Colonic mucosa (tissue), 4 donors: ENCODE measurements at regions not wholly inside any gene's neighbourhood (a gene's known extent, or its start where the extent isn't known, plus 50 kb on each side); places are given as distances from the start of the nearest gene placed in this dataset.
"Not testable (repeated sequence)": the region's sequence is repeated elsewhere in the genome, so short reads cannot be mapped to it uniquely, and the experiment has no call there.

Source experiments
- DNase-seq: peaks from one replicate; pipeline ENCODE4 v3.0.0-alpha.2; 2020
- H3K27ac ChIP-seq: fragments of 200-600 bp; one replicate; pipeline ENCODE4 v1.8.0; 2021
- H3K27me3 ChIP-seq: fragments of 200-600 bp; one replicate; pipeline ENCODE4 v1.8.0; 2021
- H3K36me3 ChIP-seq: fragments of 200-600 bp; one replicate; pipeline ENCODE4 v1.8.0; 2021
- H3K4me1 ChIP-seq: fragments of 200-600 bp; one replicate; pipeline ENCODE4 v1.8.0; 2021; ENCODE audit warnings: mild to moderate bottlenecking
- H3K4me3 ChIP-seq: fragments of 200-600 bp; one replicate; pipeline ENCODE4 v1.8.0; 2021
- H3K9ac ChIP-seq, 2 donors: one replicate each; pipeline ENCODE4 v1.7.0; 2013; ENCODE audit warnings: control low read depth in 2 of 2, low read depth in 2 of 2, low read length in 2 of 2
- H3K9me3 ChIP-seq: fragments of 200-600 bp; one replicate; pipeline ENCODE4 v1.8.0; 2021
- intact Hi-C: fragments of 100-400 bp; cut with DNase I; formaldehyde crosslinking; loops from one replicate; pipeline ENCODE4 v1.14.1; 2022
- donor health status: healthy.
- donor health status: DM: no; HTN: no; CAD: no.
- donor health status: DM: no; HTN: no; CAD: no.

GRCh38 chr1:148432318-148432717 is 50.8 kb downstream of the PPIAL4G start:
- intact Hi-C loops, H3K27me3 ChIP-seq, H3K9ac ChIP-seq, DNase-seq, H3K4me1 ChIP-seq, H3K4me3 ChIP-seq, H3K36me3 ChIP-seq, H3K27ac ChIP-seq, H3K9me3 ChIP-seq: not testable (repeated sequence)

- intact Hi-C loops, H3K36me3 ChIP-seq, H3K9me3 ChIP-seq, H3K27me3 ChIP-seq, DNase-seq, H3K9ac ChIP-seq, H3K4me1 ChIP-seq, H3K4me3 ChIP-seq, H3K27ac ChIP-seq: not testable (repeated sequence)
These were observed 53.2 kb downstream of the PPIAL4G start for GRCh38 chr1:148429856-148430255.

GRCh38 chr1:148426940-148427611 is 56.0 kb downstream of the PPIAL4G start:
- H3K4me3 ChIP-seq, DNase-seq, H3K27ac ChIP-seq, intact Hi-C loops, H3K9me3 ChIP-seq, H3K9ac ChIP-seq, H3K4me1 ChIP-seq, H3K27me3 ChIP-seq, H3K36me3 ChIP-seq: not testable (repeated sequence)

GRCh38 chr1:148426385-148426784 is 56.7 kb downstream of the PPIAL4G start:
- H3K4me3 ChIP-seq, H3K4me1 ChIP-seq, H3K9me3 ChIP-seq, H3K27me3 ChIP-seq, intact Hi-C loops, DNase-seq, H3K9ac ChIP-seq, H3K27ac ChIP-seq, H3K36me3 ChIP-seq: not testable (repeated sequence)

GRCh38 chr1:148424143-148425003 is 58.7 kb downstream of the PPIAL4G start:
- intact Hi-C loops, H3K36me3 ChIP-seq, H3K4me1 ChIP-seq, H3K4me3 ChIP-seq, H3K27me3 ChIP-seq, H3K9me3 ChIP-seq, H3K9ac ChIP-seq: not testable (repeated sequence)
- DNase-seq, result peak; percentile 73
- peak overlapping the region; percentile 18 for H3K27ac ChIP-seq

GRCh38 chr1:148422921-148423320 is 60.2 kb downstream of the PPIAL4G start:
- H3K36me3 ChIP-seq, H3K9me3 ChIP-seq, H3K9ac ChIP-seq, H3K27ac ChIP-seq, intact Hi-C loops, H3K4me3 ChIP-seq, H3K4me1 ChIP-seq, H3K27me3 ChIP-seq, DNase-seq: not testable (repeated sequence)

- DNase-seq, H3K9me3 ChIP-seq, H3K4me1 ChIP-seq, H3K36me3 ChIP-seq, intact Hi-C loops, H3K4me3 ChIP-seq, H3K27me3 ChIP-seq, H3K27ac ChIP-seq, H3K9ac ChIP-seq: not testable (repeated sequence)
These were observed 65.9 kb downstream of the PPIAL4G start for GRCh38 chr1:148417241-148417640.

- intact Hi-C loops, H3K27ac ChIP-seq, H3K36me3 ChIP-seq: not testable (repeated sequence)
These were observed 69.7 kb downstream of the PPIAL4G start for GRCh38 chr1:148413385-148413784.

GRCh38 chr1:148404786-148405568 is 78.1 kb downstream of the PPIAL4G start:
- DNase-seq, intact Hi-C loops, H3K27me3 ChIP-seq, H3K9ac ChIP-seq, H3K4me1 ChIP-seq, H3K4me3 ChIP-seq, H3K36me3 ChIP-seq, H3K27ac ChIP-seq, H3K9me3 ChIP-seq: not testable (repeated sequence)

More at GRCh38 chr1:148413385-148413784, 69.7 kb downstream of the PPIAL4G start:
- not testable (repeated sequence) for H3K9ac ChIP-seq, H3K9me3 ChIP-seq, H3K4me3 ChIP-seq, H3K4me1 ChIP-seq, H3K27me3 ChIP-seq, DNase-seq

GRCh38 chr1:148403925-148404324 is 79.2 kb downstream of the PPIAL4G start:
- H3K4me1 ChIP-seq, intact Hi-C loops, H3K9me3 ChIP-seq, H3K9ac ChIP-seq, DNase-seq, H3K27ac ChIP-seq, H3K4me3 ChIP-seq, H3K27me3 ChIP-seq, H3K36me3 ChIP-seq: not testable (repeated sequence)

- H3K9ac ChIP-seq, result peak overlapping the region; percentile 78 to 84
- H3K27ac ChIP-seq, result not testable (repeated sequence)
These were observed 80.0 kb downstream of the PPIAL4G start for GRCh38 chr1:148403085-148403456.

GRCh38 chr1:148402152-148403084 is 80.7 kb downstream of the PPIAL4G start:
- intact Hi-C loops, H3K27me3 ChIP-seq, H3K36me3 ChIP-seq, H3K9me3 ChIP-seq, H3K4me1 ChIP-seq: not testable (repeated sequence)
- DNase-seq, result peak; percentile 85
- peak overlapping the region; percentile 78 to 84 for H3K9ac ChIP-seq
- peak overlapping the region; percentile 80 for H3K27ac ChIP-seq
- H3K4me3 ChIP-seq, result peak overlapping the region; percentile 54

More at GRCh38 chr1:148403085-148403456, 80.0 kb downstream of the PPIAL4G start:
- H3K4me1 ChIP-seq, DNase-seq, H3K27me3 ChIP-seq, H3K4me3 ChIP-seq, intact Hi-C loops, H3K9me3 ChIP-seq, H3K36me3 ChIP-seq: not testable (repeated sequence)
